ENCODE measurements at regions not wholly inside any gene's neighbourhood (a gene's known extent, or its start where the extent isn't known, plus 50 kb on each side); places are given as distances from the start of the nearest gene placed in this dataset.

DNA sequence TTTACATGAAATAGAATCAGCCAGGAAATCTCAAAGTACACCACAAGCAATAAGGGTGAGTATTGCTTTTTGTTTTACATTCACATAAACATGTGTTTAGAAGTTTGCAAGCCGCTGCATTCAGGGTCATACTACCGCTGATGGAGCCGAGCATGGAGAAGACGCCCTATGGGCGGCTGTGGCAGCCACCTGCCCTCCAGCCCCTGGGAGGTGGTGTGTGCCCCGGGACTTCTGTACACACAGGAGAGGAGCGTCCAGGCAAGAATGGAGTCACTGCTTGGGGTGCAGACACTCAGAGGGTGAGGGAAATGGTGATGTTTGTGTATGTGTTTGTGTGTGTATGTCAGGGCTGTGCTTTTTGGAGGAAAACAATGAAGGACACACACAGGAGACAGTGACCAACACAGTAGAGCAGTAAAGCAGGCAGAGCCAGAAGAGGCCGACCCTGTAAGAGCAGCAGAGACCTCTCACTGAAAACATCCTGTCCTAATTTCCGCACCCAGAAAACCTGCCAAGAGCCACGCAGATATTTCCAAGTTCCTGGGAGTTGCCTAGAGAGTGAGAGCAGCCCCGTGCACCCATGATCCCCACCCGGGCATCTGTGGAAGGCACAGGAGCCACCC is 108.1 kb upstream of the GJB6 start:
- Histone ChIP-seq H3K27ac (ENCODE audit: low read length) (no peak overlapping the region), H3K4me3 (ENCODE audit: low read length) (no peak overlapping the region), H3K27me3 (ENCODE audit: control insufficient read depth, insufficient read depth, low read length) (peaks cover 4% of the 10 kb centered on the region), H3K4me1 (ENCODE audit: control insufficient read depth, insufficient read depth, low read length) (no peaks in the 10 kb centered on the region), H3K9me3 (ENCODE audit: control insufficient read depth, low read depth, low read length) (no peaks in the 10 kb centered on the region), H3K36me3 (ENCODE audit: control insufficient read depth, insufficient read depth, low read length) (no peaks in the 10 kb centered on the region)
- WGBS (ENCODE audit: insufficient coverage, low lambda C conversion rate) = no CpG with 5 or more reads among the region's 12 CpGs
- no peak for DNase-seq

DNA sequence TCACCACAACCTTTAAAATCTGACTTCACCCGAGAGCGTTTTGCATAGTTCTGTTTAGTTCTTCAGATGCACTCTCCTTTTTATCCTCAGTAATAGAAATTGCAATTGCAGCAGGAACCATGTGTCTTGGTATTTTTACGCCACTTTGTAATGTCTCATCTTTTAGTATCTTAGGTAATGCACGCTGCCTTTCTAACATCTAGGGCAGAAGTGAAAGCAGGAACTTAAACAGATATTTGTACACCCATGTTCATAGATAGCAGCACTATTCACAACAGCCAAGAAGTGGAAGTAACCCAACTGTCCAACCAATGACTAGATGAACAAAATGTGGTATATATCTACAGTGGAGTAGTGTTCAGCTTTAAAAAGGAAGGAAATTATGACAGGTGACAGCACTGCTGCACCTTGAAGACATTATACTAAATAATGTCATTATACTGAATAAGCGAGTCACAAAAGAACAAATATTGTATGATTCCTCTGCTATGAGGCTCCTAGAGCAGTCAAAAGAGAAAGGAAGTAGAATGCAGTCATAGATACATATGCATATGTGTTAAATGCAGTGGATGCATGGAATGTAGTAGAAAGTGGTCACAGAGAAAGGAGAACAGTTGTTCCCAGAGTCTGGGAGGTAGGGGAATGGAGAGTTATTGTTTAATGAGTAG is 105.9 kb upstream of the GJB6 start:
- Histone ChIP-seq H3K4me1 (ENCODE audit: control insufficient read depth, insufficient read depth, low read length) (no peaks in the 10 kb centered on the region), H3K27me3 (ENCODE audit: control insufficient read depth, insufficient read depth, low read length) (peaks cover 4% of the 10 kb centered on the region), H3K27ac (ENCODE audit: low read length) (no peak overlapping the region), H3K9me3 (ENCODE audit: control insufficient read depth, low read depth, low read length) (no peaks in the 10 kb centered on the region), H3K4me3 (ENCODE audit: low read length) (no peak overlapping the region), H3K36me3 (ENCODE audit: control insufficient read depth, insufficient read depth, low read length) (no peaks in the 10 kb centered on the region)
- no peak for DNase-seq
- 92% methylated on average over 5 of the region's 5 CpGs for WGBS (ENCODE audit: insufficient coverage, low lambda C conversion rate)

GRCh38 chr13:20336761-20337160 is 104.6 kb upstream of the GJB6 start:
- H3K4me3 ChIP-seq (ENCODE audit: low read length) = no peak overlapping the region
- no peaks in the 10 kb centered on the region for H3K36me3 ChIP-seq (ENCODE audit: control insufficient read depth, insufficient read depth, low read length)
- H3K27ac ChIP-seq (ENCODE audit: low read length) = no peak overlapping the region
- peaks cover 12% of the 10 kb centered on the region for H3K27me3 ChIP-seq (ENCODE audit: control insufficient read depth, insufficient read depth, low read length)
- WGBS (ENCODE audit: insufficient coverage, low lambda C conversion rate) = no CpG with 5 or more reads among the region's 4 CpGs
- no peak for DNase-seq
- H3K9me3 ChIP-seq (ENCODE audit: control insufficient read depth, low read depth, low read length) = no peaks in the 10 kb centered on the region
- H3K4me1 ChIP-seq (ENCODE audit: control insufficient read depth, insufficient read depth, low read length) = no peaks in the 10 kb centered on the region

GRCh38 chr13:20334309-20334708 is 102.2 kb upstream of the GJB6 start:
- no peaks in the 10 kb centered on the region for H3K36me3 ChIP-seq (ENCODE audit: control insufficient read depth, insufficient read depth, low read length)
- WGBS (ENCODE audit: insufficient coverage, low lambda C conversion rate) = no CpG with 5 or more reads among the region's 6 CpGs
- DNase-seq = no peak
- H3K4me3 ChIP-seq (ENCODE audit: low read length) = no peak overlapping the region
- no peaks in the 10 kb centered on the region for H3K4me1 ChIP-seq (ENCODE audit: control insufficient read depth, insufficient read depth, low read length)
- H3K27ac ChIP-seq (ENCODE audit: low read length) = no peak overlapping the region
- no peaks in the 10 kb centered on the region for H3K9me3 ChIP-seq (ENCODE audit: control insufficient read depth, low read depth, low read length)
- peaks cover 12% of the 10 kb centered on the region for H3K27me3 ChIP-seq (ENCODE audit: control insufficient read depth, insufficient read depth, low read length)

- H3K4me1 ChIP-seq (ENCODE audit: control insufficient read depth, insufficient read depth, low read length) = no peaks in the 10 kb centered on the region
- H3K27ac ChIP-seq (ENCODE audit: low read length) = no peak overlapping the region
- whole genome bisulfite sequencing (ENCODE audit: insufficient coverage, low lambda C conversion rate) = no CpG with 5 or more reads among the region's 7 CpGs
- DNase-seq = no peak
- peaks cover 12% of the 10 kb centered on the region for H3K27me3 ChIP-seq (ENCODE audit: control insufficient read depth, insufficient read depth, low read length)
- H3K36me3 ChIP-seq (ENCODE audit: control insufficient read depth, insufficient read depth, low read length) = no peaks in the 10 kb centered on the region
- H3K9me3 ChIP-seq (ENCODE audit: control insufficient read depth, low read depth, low read length) = no peaks in the 10 kb centered on the region
- no peak overlapping the region for H3K4me3 ChIP-seq (ENCODE audit: low read length)
Observed at GRCh38 chr13:20332361-20333096, 100.4 kb upstream of the GJB6 start.

GRCh38 chr13:20331949-20332348 is 99.8 kb upstream of the GJB6 start:
- WGBS (ENCODE audit: insufficient coverage, low lambda C conversion rate) = 100% methylated on average over 3 of the region's 7 CpGs
- Histone ChIP-seq H3K27ac (ENCODE audit: low read length) (no peak overlapping the region), H3K27me3 (ENCODE audit: control insufficient read depth, insufficient read depth, low read length) (peaks cover 12% of the 10 kb centered on the region), H3K36me3 (ENCODE audit: control insufficient read depth, insufficient read depth, low read length) (no peaks in the 10 kb centered on the region), H3K4me3 (ENCODE audit: low read length) (no peak overlapping the region), H3K4me1 (ENCODE audit: control insufficient read depth, insufficient read depth, low read length) (no peaks in the 10 kb centered on the region), H3K9me3 (ENCODE audit: control insufficient read depth, low read depth, low read length) (no peaks in the 10 kb centered on the region)
- DNase-seq = no peak

GRCh38 chr13:20331419-20331818 is 99.3 kb upstream of the GJB6 start:
- Histone ChIP-seq H3K4me3 (ENCODE audit: low read length) (no peak overlapping the region), H3K36me3 (ENCODE audit: control insufficient read depth, insufficient read depth, low read length) (no peaks in the 10 kb centered on the region), H3K27me3 (ENCODE audit: control insufficient read depth, insufficient read depth, low read length) (peaks cover 12% of the 10 kb centered on the region), H3K4me1 (ENCODE audit: control insufficient read depth, insufficient read depth, low read length) (no peaks in the 10 kb centered on the region), H3K9me3 (ENCODE audit: control insufficient read depth, low read depth, low read length) (no peaks in the 10 kb centered on the region), H3K27ac (ENCODE audit: low read length) (no peak overlapping the region)
- DNase-seq = no peak
- WGBS (ENCODE audit: insufficient coverage, low lambda C conversion rate) = 83% methylated on average over 1 of the region's 2 CpGs

GRCh38 chr13:20326809-20327208 is 94.7 kb upstream of the GJB6 start:
- H3K9me3 ChIP-seq (ENCODE audit: control insufficient read depth, low read depth, low read length) = no peaks in the 10 kb centered on the region
- no peaks in the 10 kb centered on the region for H3K4me1 ChIP-seq (ENCODE audit: control insufficient read depth, insufficient read depth, low read length)
- no CpG with 5 or more reads among the region's 3 CpGs for WGBS (ENCODE audit: insufficient coverage, low lambda C conversion rate)
- no peak overlapping the region for H3K27ac ChIP-seq (ENCODE audit: low read length)
- no peak overlapping the region for H3K4me3 ChIP-seq (ENCODE audit: low read length)
- H3K27me3 ChIP-seq (ENCODE audit: control insufficient read depth, insufficient read depth, low read length) = no peaks in the 10 kb centered on the region
- no peak for DNase-seq
- no peaks in the 10 kb centered on the region for H3K36me3 ChIP-seq (ENCODE audit: control insufficient read depth, insufficient read depth, low read length)

GRCh38 chr13:20326276-20326675 is 94.2 kb upstream of the GJB6 start:
- Histone ChIP-seq H3K36me3 (ENCODE audit: control insufficient read depth, insufficient read depth, low read length) (no peaks in the 10 kb centered on the region), H3K27ac (ENCODE audit: low read length) (no peak overlapping the region), H3K4me1 (ENCODE audit: control insufficient read depth, insufficient read depth, low read length) (no peaks in the 10 kb centered on the region), H3K27me3 (ENCODE audit: control insufficient read depth, insufficient read depth, low read length) (peaks cover under 1% of the 10 kb centered on the region), H3K4me3 (ENCODE audit: low read length) (no peak overlapping the region), H3K9me3 (ENCODE audit: control insufficient read depth, low read depth, low read length) (no peaks in the 10 kb centered on the region)
- DNase-seq = no peak
- WGBS (ENCODE audit: insufficient coverage, low lambda C conversion rate) = no CpG with 5 or more reads among the region's 7 CpGs

- no CpG with 5 or more reads among the region's 8 CpGs for WGBS (ENCODE audit: insufficient coverage, low lambda C conversion rate)
Observed at GRCh38 chr13:20320885-20321284, 88.8 kb upstream of the GJB6 start.

More at GRCh38 chr13:20320885-20321284, 88.8 kb upstream of the GJB6 start:
- Histone ChIP-seq H3K27me3 (ENCODE audit: control insufficient read depth, insufficient read depth, low read length) (peaks cover 6% of the 10 kb centered on the region), H3K4me1 (ENCODE audit: control insufficient read depth, insufficient read depth, low read length) (no peaks in the 10 kb centered on the region), H3K4me3 (ENCODE audit: low read length) (no peak overlapping the region), H3K9me3 (ENCODE audit: control insufficient read depth, low read depth, low read length) (no peaks in the 10 kb centered on the region), H3K27ac (ENCODE audit: low read length) (no peak overlapping the region), H3K36me3 (ENCODE audit: control insufficient read depth, insufficient read depth, low read length) (no peaks in the 10 kb centered on the region)
- DNase-seq = no peak
